Type B pancreatic cell (in vitro differentiated cells): ENCODE measurements at regions not wholly inside any gene's neighbourhood (a gene's known extent, or its start where the extent isn't known, plus 50 kb on each side); places are given as distances from the start of the nearest gene placed in this dataset.

Source experiments
- DNase-seq: peaks from one replicate; pipeline ENCODE4 v3.0.0; 2021; ENCODE audit warnings: mixed read lengths; ENCODE audit not compliant: unreplicated experiment; ENCODE audit errors: extremely low spot score
- H3K27ac Mint-ChIP-seq: 2 replicates; pipeline ENCODE4 v1.8.0; 2021; ENCODE audit warnings: mild to moderate bottlenecking, mixed read lengths
- H3K27me3 Mint-ChIP-seq: 2 replicates; pipeline ENCODE4 v1.8.0; 2021; ENCODE audit warnings: mixed read lengths
- H3K36me3 Mint-ChIP-seq: 2 replicates; pipeline ENCODE4 v1.8.0; 2021; ENCODE audit warnings: mixed read lengths
- H3K4me1 Mint-ChIP-seq: one replicate; pipeline ENCODE4 v1.8.0; 2021; ENCODE audit warnings: mixed read lengths; ENCODE audit not compliant: unreplicated experiment
- H3K4me3 Mint-ChIP-seq: 2 replicates; pipeline ENCODE4 v1.8.0; 2021; ENCODE audit warnings: mild to moderate bottlenecking, mixed read lengths
- H3K9me3 Mint-ChIP-seq: 2 replicates; pipeline ENCODE4 v1.8.0; 2021; ENCODE audit warnings: mixed read lengths
- CTCF ChIP-seq: fragments of 200-600 bp; sonication (generic); conservative IDR thresholded peaks from 2 replicates; pipeline ENCODE4 v1.5.0; 2021; ENCODE audit warnings: antibody characterized with exemption, mild to moderate bottlenecking

GRCh38 chr4:64614276-64614675 lies 205.0 kb upstream of the TECRL start:
- Mint-ChIP-seq H3K9me3 (no peaks in the 10 kb centered on the region), H3K4me3 (no peak overlapping the region), H3K36me3 (no peaks in the 10 kb centered on the region), H3K27ac (no peak overlapping the region), H3K27me3 (no peaks in the 10 kb centered on the region), H3K4me1 (no peaks in the 10 kb centered on the region)
- no peak for DNase-seq
- no peak for TF ChIP-seq CTCF

- DNase-seq: no peak
- H3K9me3 Mint-ChIP-seq: no peaks in the 10 kb centered on the region
- H3K4me1 Mint-ChIP-seq: no peaks in the 10 kb centered on the region
- H3K4me3 Mint-ChIP-seq: no peak overlapping the region
- H3K27me3 Mint-ChIP-seq: no peaks in the 10 kb centered on the region
- no peaks in the 10 kb centered on the region for H3K36me3 Mint-ChIP-seq
- TF ChIP-seq CTCF: no peak
- H3K27ac Mint-ChIP-seq: no peak overlapping the region
Measured at GRCh38 chr4:64613046-64613445, 203.8 kb upstream of the TECRL start.

- H3K4me1 Mint-ChIP-seq: no peaks in the 10 kb centered on the region
- no peak overlapping the region for H3K4me3 Mint-ChIP-seq
- H3K27ac Mint-ChIP-seq: no peak overlapping the region
- no peaks in the 10 kb centered on the region for H3K36me3 Mint-ChIP-seq
- no peaks in the 10 kb centered on the region for H3K27me3 Mint-ChIP-seq
- DNase-seq: no peak
- no peaks in the 10 kb centered on the region for H3K9me3 Mint-ChIP-seq
- TF ChIP-seq CTCF: no peak
Measured at GRCh38 chr4:64598066-64598465, 188.8 kb upstream of the TECRL start.

- DNase-seq: no peak
- H3K36me3 Mint-ChIP-seq: no peaks in the 10 kb centered on the region
- H3K4me3 Mint-ChIP-seq: no peak overlapping the region
- no peaks in the 10 kb centered on the region for H3K9me3 Mint-ChIP-seq
- TF ChIP-seq CTCF: no peak
- H3K27me3 Mint-ChIP-seq: no peaks in the 10 kb centered on the region
- no peak overlapping the region for H3K27ac Mint-ChIP-seq
- H3K4me1 Mint-ChIP-seq: no peaks in the 10 kb centered on the region
Measured at GRCh38 chr4:64594723-64595122, 185.5 kb upstream of the TECRL start.

- H3K36me3 Mint-ChIP-seq: no peaks in the 10 kb centered on the region
- no peak overlapping the region for H3K4me3 Mint-ChIP-seq
- no peaks in the 10 kb centered on the region for H3K27me3 Mint-ChIP-seq
- no peaks in the 10 kb centered on the region for H3K9me3 Mint-ChIP-seq
- H3K4me1 Mint-ChIP-seq: no peaks in the 10 kb centered on the region
- no peak overlapping the region for H3K27ac Mint-ChIP-seq
- DNase-seq: no peak
- no peak for TF ChIP-seq CTCF
Measured at GRCh38 chr4:64588507-64588906, 179.3 kb upstream of the TECRL start.

GRCh38 chr4:64584981-64585557 lies 175.8 kb upstream of the TECRL start:
- Mint-ChIP-seq H3K27me3 (no peaks in the 10 kb centered on the region), H3K9me3 (no peaks in the 10 kb centered on the region), H3K27ac (no peak overlapping the region), H3K4me1 (no peaks in the 10 kb centered on the region), H3K4me3 (no peak overlapping the region), H3K36me3 (no peaks in the 10 kb centered on the region)
- peak; percentile 89 for TF ChIP-seq CTCF
- no peak for DNase-seq
